HS-5 (cell line): ENCODE measurements at regions not wholly inside any gene's neighbourhood (a gene's known extent, or its start where the extent isn't known, plus 50 kb on each side); places are given as distances from the start of the nearest gene placed in this dataset.
"Not testable (repeated sequence)": the region's sequence is repeated elsewhere in the genome, so short reads cannot be mapped to it uniquely, and the experiment has no call there.

Experiments
- DNase-seq: peaks from one replicate; pipeline ENCODE4 v3.0.0-alpha.2; 2012; ENCODE audit warnings: low read depth

DNA sequence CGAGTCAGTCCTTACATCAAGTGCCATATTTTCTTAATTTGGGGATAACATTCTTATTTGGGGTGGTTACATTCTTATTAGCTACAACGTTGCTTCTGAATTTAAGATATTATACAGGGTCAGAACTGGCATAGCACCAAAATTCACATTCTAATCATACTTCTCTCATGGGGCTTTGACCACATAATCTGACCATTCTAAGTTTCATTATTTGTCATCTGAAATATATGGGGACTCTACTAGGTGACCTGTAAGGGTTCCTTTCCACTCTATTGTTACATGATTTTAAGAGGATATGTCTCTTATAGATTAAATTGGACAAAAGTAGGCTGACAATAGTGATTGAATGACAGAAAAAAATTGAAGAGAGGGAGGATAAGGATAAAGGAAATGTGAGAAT lies 536.5 kb downstream of the KCTD12 start:
- DNase-seq: no peak

DNA sequence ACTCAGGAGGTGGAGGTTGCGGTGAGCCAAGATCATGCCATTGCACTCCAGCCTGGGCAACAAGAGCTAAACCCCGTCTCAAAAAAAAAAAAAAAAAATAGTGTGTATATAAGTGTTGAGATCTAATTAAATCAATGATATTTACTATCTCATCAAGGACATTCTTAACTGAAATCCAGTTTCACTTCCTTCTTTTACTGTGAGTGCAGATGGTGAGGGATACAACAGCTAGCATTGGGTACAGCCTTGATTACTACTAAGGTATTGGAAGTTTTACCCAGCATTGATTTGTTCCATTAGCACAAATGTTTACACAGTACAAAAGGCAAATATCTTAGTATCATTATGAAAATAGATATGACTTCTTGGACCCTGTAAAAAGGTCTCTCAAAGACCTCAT lies 546.6 kb downstream of the KCTD12 start:
- DNase-seq: no peak

DNA sequence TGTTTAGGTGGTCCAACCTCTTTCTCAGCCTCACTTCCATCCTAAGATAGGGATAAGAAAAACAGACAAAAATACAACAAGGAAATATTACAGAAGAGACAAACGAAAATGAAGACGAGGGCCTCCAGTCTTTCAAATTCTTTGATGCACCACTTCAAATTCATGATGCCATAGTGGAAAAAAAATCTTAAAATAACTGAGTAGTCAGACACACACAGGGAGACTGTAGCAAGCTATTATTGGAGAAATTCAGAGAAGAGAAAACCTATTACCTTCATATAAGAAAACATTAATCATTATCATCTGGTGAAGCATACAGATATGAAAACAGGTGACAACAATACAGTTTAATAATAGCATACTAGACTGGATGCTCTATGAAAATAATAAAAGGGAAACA lies 548.2 kb downstream of the KCTD12 start:
- DNase-seq: no peak

DNA sequence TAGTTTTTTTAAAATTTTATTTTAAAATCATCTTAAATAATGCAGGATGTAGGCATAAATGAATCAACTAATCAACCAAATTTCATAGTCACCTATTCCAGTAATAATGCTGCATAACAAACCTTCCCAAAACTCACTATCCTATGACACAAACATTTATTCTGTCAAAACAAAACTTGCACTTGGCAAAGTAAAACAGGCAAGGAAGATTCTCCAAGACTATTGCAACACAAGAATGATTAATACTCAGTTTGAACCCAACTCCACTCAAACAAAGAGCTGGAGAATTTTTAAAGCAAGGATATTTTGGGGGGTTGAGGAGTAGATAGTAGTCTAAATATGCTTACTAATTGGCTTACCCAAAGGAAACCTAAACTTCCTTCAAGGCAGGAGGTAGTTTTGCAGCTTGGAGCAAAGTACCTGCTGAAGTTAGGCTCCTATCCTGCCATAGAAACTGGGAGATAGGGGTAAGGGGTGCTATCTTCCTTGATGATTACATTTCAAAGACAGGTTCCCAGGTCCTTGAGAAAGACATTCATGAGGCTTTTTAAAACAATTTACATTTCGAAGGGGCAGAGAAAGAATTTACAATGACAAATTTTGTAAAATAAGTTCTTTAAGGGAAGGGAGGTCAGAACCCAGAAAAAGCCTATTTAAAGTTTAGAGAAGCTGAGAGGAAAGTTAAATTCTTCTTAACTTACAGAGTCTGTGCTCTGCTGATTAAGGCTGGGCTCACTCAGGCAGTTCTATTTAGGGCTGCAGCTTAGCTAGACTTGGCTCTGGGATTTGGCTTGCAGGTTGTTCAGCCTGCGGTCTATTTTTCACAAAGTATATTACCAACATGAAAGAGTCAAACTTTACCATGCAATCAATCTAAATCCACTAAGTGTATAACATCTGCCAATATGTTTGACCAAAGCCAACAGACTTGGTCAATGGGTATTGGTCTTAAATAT lies 549.0 kb downstream of the KCTD12 start:
- no peak for DNase-seq

DNA sequence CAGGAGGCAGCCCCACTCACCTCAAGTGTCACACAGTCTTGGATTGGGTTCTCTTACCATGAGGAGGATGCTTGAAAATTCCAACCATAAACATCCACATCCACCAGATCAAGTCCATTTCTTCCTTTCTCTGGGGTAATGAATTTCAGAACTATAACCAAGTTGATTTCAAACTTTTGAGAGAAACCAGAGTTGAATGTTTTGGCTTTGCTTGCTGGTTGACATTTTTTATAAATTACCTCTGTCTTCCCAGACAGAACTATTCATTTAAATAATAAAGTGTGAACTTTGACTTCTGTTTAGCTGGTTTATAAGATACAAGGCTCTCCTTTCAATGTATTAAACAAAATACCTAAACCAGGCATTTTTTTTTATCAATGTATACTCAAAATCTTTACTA lies 550.7 kb downstream of the KCTD12 start:
- DNase-seq: no peak

DNA sequence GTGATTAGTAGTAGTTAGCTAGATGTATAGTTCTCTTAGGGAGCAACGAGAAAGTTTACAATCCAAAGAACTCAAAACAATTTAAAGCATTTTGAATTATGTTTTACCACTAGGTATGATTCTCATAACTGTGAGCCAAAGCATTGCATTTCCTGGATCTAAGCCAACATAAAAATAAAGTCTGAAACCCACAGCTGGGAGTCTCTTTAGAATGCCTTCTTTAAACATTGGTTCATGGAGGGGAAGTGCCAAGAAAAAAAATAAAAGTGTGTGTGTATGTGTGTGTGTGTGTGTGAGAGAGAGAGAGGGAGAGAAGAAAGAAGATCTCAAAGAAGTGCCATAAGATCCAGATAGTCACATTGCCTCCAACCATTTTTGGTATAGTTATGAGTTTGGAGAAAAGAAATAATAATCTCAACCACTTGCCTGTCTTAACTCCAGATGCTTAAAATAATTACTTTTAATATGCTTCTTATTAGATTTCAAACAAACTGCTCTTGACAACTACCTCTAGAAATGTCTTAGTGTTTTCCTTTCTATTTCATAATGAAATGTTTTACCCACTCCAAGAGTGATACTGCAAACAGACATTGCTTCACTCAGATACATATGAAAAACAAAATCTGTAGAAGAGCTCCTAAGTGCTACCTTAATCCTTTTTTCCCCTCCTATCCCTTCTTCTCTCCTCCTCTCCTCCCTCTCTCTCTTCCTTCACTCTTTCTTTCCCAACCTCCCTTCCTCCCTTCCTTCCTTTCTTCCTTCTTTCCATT lies 554.1 kb downstream of the KCTD12 start:
- DNase-seq: no peak

DNA sequence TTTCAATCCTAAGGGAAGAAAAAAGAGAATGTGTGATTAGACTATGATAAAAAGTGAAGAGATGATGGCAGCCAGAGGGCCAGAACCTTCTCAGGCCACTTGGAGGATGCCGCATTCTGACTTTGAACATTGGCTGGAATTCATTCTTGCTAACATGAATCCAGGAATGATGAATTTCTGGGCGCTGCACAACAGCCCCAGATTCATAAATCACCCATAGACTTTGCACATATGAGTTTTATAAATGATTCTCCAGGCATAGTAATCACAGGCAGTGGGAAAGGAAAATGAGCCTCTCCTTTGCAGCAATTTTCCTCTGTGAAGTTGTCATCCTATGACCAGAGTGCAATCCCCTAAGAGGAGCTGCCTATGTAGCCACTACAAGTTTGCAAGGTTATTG lies 555.4 kb downstream of the KCTD12 start:
- no peak for DNase-seq

DNA sequence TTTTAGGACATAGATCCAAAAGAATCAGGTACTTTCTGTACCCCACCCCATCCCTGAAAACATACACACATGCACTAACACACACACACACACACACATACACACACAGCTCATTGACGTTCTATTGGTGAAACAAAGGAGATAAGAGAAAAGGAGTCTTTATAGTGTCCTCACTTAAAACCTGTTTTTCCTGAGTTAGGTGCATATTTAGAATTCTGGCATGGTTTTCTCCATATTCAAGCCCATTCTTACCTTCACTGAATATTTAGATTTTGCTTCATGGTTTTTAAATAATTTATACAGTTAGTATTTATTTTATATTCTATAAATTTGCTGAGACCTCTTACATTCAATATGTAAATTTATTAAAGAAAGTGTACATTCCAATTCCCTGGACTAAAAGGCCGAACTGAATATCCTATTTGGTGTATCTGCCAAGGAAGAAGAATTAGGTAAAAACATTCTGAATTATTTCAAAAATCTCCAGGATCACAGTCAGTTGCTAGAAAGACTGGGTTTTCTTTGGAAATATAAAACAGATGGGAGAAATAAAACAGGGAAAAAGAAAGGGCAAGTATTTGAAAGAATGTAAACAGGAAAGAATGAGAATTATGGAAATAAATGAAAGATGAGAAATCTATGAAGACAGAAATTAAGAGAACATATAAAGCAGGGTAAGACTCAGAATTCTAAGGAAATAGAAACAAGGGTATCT lies 556.2 kb downstream of the KCTD12 start:
- DNase-seq: no peak

DNA sequence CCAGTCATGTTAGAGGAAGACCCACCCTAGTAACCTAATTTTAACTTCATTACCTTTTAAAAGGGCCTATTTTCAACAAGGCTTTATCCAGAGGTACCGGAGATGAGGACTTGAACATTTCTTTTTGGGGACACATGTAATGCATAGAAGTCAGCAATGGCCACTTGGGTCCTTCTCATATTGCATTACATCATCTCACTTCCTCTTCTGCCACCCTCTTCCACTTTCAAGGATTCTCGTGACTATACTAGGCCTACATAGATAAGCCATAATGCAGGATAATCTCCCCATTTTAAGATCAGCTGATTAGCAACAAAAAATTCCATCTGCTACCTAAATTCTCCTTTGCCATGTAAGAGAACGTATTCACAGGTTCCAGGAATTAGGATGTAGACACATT lies 557.2 kb downstream of the KCTD12 start:
- no peak for DNase-seq

DNA sequence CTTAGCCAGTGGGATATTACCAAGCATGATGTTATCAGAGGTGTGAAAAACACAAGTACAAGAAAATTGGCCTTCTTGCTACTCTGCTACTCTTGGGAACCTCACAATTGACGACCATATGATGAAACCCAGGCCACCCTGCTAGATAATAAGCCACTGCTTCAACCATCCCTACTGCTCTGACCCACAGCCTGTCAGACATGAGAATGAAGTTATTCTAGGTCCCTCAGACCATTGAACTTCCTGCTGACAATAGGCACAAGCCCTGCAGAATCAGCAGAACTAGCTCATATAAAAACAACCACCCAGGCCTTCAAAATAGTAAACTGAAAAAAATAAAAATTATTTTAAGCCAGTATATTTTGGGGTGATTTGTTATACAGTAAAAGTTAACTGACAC lies 559.9 kb downstream of the KCTD12 start:
- DNase-seq: no peak

DNA sequence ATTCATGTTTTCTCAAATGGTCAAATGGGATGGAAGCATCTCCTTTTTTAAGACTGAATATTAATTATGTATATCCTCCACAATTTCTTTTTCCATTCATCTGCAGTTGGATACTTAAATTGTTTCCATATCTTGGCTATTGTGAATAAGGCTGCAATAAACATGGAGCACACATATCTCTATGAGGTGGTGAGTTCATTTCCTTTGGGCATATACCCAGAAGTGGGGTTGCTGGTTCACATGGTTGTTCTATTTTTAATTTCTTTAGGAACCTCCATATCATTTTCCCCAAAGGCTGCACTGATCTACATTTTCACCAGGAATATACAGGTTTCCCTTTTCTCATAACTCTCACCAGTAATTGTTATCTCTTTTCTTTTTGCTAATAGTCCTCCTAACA lies 566.3 kb downstream of the KCTD12 start:
- no peak for DNase-seq

DNA sequence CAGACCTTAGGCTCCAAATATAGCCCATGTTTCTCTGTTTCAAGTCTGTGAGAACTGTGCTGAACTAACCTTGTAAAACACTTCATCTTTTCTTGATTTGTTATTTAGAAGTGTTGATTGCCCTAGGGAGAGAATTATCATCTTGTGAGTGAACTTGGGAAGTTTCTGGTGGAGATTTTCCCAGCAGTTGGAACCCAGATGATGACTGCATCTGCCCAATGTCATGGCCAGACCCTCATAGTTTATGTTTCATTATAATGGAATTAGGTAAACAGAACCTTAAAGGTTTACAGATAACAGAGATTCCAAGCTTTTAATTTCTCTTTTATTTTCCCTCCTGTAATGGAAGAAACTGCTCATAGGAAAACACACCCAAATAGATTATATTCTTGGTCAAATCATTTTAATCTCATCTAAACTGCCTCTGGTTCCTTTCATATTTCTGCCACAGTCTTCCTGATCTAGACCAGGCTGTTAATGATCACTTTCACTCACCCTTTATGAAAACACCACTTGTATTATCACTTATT lies 569.1 kb downstream of the KCTD12 start:
- DNase-seq: no peak

DNA sequence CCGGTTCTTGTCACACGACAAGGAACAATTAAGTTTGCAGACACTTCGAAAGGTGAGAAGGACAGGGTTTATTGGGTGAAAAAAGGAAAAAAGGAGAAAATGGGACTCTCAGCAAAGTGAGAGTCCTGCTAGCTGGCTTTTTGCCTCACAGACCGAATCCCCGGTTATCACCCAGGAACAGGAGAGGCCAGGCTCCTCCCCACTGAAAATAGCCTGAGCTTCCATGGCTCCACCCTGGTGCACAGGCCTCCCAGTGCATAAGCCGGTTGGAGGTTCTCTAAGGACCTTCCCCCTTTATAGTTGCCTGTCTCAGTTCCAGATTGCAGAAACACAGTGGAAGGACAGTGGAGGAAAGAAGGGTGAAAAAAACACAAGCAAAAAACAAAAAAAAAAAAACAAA lies 571.7 kb downstream of the KCTD12 start:
- no peak for DNase-seq

DNA sequence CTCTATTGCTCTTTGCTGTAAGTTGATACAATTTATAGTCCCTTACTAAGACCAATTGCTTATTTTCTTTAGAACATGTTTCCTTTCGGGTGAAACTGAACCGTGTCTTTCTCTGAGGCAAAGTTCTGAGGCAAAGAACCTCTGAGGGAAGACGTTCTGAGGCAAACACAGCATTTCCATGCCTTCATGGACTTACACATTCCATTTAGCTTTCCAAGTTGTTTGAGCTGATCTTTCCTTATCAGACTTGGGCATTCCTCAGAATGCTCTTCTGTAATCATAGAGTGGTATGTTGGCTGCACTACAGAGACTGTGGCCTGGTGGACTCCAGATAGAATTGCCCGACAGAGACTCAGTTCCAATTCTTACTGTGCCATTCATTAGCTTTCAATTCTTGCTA lies 579.1 kb downstream of the KCTD12 start:
- no peak for DNase-seq

DNA sequence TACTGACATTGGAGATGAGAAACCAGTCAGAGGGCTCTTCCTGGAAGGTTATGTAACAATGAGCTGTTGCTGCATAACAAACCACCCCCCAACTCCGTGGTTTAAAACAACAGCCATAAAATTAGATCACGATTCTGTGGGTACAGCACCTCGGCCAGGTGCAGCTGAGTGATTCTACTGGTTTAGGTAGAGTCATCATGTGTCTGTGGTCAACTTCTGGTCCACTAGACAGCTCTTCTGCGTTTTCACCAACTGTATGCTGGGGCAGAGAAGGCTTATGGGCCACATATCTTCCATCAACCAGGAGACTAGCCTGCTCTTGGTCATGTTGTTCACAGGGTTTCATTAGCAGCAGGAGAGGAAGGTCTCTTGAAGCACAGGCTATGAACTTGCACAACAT lies 585.5 kb downstream of the KCTD12 start:
- no peak for DNase-seq

DNA sequence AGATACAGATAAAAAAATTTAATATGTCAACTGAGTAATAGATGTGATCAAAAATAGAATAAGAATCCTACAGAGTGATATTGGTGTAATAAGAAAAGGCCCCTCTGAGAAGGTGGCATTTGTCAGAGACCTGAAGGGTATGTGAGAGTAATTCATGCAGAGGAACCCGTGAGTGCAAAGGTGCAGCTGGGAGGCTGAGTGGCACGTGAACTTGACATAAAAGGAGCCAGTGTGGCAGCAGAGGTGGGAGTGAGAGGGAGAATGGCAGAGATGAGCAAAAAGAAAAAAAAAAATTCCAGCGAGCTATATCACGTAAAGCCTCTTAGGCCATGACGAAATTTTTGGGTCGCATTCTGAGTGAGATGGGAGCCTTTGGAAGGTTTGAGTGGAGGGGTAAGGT lies 588.9 kb downstream of the KCTD12 start:
- DNase-seq: no peak

DNA sequence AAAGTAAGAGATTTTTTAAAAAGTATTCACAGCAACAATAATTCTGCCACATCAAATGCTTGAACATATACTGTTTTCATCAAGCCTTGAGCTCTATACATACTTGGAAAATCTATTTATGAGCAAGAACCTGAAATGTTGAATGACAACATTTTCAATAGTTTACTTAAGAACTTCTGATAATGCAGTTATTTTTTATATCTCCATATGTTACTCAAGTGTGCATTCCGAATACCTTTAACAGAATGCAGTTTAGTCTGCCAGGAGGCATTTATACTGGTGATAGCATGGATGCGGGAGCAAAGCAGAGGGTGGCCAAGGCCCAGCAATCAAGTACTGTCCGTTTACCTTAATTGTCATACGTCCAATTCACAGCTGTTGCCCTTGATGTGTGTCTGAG lies 589.5 kb downstream of the KCTD12 start:
- DNase-seq: no peak

DNA sequence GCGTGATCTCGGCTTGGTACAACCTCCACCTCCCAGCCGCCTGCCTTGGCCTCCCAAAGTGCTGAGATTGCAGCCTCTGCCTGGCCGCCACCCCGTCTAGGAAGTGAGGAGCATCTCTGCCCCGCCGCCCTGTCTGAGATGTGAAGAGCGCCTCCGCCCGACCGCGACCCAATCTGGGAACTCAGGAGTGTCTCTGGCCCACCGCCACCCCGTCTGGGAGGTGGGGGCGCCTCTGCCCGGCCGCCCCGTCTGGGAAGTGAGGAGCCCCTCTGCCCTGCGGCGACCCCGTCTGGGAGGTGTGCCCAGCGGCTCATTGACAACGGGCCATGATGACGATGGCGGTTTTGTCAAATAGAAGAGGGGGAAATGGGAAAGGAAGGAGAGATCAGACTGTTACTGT lies 591.2 kb downstream of the KCTD12 start:
- DNase-seq: not testable (repeated sequence)

DNA sequence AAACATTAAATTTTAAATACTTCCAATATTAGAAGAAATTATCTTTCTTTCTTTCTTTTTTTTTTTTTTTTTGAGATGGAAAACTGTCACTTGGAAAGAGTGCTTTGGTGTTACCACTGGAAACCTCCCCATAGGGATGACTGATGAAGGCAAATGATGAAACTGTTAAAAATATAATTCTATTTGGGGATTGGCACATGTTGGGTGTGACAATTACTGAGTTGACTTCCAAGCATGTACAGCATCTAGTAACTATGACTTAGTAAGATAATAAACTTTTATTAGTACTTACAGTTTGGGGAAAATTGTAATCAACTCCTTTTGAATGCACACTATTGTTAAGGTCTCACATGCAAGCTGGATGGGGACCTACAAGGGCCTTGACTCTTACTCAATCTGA lies 592.5 kb downstream of the KCTD12 start:
- DNase-seq: no peak

DNA sequence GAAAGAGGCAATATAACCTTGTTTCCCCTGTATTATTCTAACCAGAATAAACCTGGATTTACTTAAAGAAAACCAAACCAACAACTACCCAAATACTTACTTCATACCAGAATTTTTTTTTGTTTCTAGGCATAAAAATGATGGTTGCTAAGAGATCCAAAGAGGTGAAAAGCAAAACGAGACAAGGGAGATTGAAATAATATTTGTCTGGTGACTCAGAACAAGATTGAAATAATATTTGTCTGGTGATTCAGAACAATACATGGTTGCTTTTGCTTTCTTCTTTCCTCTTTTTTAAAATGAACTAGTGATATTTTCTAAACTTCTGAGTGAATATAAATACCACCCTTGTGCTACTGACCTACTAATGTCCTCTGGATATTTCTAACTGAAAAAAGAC lies 592.9 kb downstream of the KCTD12 start:
- peak; percentile 16 for DNase-seq

DNA sequence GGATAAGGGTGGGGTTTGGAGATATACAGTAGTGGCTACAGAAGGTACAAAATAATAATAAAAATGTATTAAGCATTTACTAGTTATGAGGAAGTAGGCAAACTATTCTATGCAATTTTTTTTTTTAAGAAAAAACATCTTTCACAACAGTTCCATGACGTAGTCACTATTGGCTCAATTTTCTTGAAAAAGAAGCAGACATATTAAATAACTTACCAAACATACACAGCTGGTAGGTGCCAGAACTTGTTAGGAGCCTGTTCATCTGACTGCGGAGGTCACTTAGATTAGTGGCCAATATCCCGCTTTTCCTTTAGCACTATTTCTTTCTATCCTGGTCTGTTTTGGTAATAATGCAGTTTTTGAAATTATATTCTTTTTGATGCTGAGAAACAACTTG lies 593.5 kb downstream of the KCTD12 start:
- DNase-seq: no peak

DNA sequence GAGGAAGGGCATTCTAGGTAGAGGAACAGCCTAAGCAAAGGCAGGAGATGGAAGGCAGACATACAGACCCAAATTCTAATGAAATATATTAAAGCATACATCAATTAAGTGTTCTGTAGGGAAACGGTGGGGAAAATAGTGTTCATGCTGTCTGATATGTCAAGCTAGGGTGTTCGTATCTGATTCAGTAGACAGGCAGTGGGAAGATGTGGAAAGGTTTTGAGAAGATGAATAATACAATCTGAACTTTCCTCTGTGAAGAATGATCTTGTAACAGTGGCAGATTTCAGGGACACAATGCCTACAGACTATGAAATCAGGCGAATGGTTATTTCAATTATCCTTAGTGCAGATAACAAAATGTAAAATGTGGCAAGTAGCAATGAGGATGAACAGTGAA lies 594.2 kb downstream of the KCTD12 start:
- DNase-seq: no peak

DNA sequence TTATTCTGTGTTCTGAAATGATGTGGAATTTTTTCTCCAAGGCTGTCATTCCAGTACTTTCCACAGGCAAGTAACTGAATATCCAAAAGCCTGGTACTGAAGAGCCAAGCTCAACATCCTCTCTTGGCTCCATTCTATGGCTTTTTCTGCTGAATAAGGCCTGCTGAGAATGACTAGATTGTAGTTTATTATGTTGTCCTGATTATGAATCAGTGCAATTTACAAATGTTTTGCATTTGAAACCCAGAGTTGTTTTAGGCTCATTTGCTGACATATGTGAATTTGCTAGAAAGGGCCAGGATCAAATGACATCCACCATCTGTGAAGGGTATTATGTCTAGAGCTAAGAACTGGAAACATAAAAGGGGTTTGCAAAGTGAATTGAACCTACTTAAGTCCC lies 596.6 kb downstream of the KCTD12 start:
- no peak for DNase-seq
